Non-pigmented ciliary epithelial cell (primary cell): ENCODE measurements at regions not wholly inside any gene's neighbourhood (a gene's known extent, or its start where the extent isn't known, plus 50 kb on each side); places are given as distances from the start of the nearest gene placed in this dataset.

Experiments
- DNase-seq: peaks from one replicate; pipeline ENCODE4 v3.0.0-alpha.2; 2010; ENCODE audit warnings: low read depth

GRCh38 chr3:94996743-94997142 lies 933.9 kb downstream of the NSUN3 start:
- no peak for DNase-seq

GRCh38 chr3:95002438-95003046 lies 939.7 kb downstream of the NSUN3 start:
- DNase-seq = no peak

- DNase-seq = no peak
Measured at GRCh38 chr3:95028688-95029087, 965.8 kb downstream of the NSUN3 start.

- DNase-seq = no peak
Measured at GRCh38 chr3:95029644-95030043, 966.8 kb downstream of the NSUN3 start.

GRCh38 chr3:95036526-95037021 lies 973.7 kb downstream of the NSUN3 start:
- no peak for DNase-seq

GRCh38 chr3:95037097-95037496 lies 974.2 kb downstream of the NSUN3 start:
- DNase-seq = no peak

GRCh38 chr3:95037927-95038326 lies 975.1 kb downstream of the NSUN3 start:
- DNase-seq = no peak

GRCh38 chr3:95044101-95044500 lies 981.2 kb downstream of the NSUN3 start:
- no peak for DNase-seq

GRCh38 chr3:95048564-95048963 lies 985.7 kb downstream of the NSUN3 start:
- no peak for DNase-seq

- no peak for DNase-seq
Measured at GRCh38 chr3:95049841-95050240, 987.0 kb downstream of the NSUN3 start.

- DNase-seq = no peak
Measured at GRCh38 chr3:95055288-95055687, 992.4 kb downstream of the NSUN3 start.

- DNase-seq = no peak
Measured at GRCh38 chr3:95082191-95082590, 1019.3 kb downstream of the NSUN3 start.

GRCh38 chr3:95084738-95085137 lies 1021.9 kb downstream of the NSUN3 start:
- no peak for DNase-seq

GRCh38 chr3:95088464-95088863 lies 1025.6 kb downstream of the NSUN3 start:
- DNase-seq = no peak

GRCh38 chr3:95097493-95097892 lies 1034.6 kb downstream of the NSUN3 start:
- DNase-seq = no peak

GRCh38 chr3:95120921-95121320 lies 1058.1 kb downstream of the NSUN3 start:
- DNase-seq = no peak

- DNase-seq = no peak
Measured at GRCh38 chr3:95123104-95123503, 1060.2 kb downstream of the NSUN3 start.

GRCh38 chr3:95134693-95135413 lies 1072.0 kb downstream of the NSUN3 start:
- DNase-seq = peak; percentile 11

GRCh38 chr3:95148107-95148506 lies 1085.2 kb downstream of the NSUN3 start:
- no peak for DNase-seq

- no peak for DNase-seq
Measured at GRCh38 chr3:95151590-95151989, 1088.7 kb downstream of the NSUN3 start.

- DNase-seq = peak; percentile 42
Measured at GRCh38 chr3:95154766-95155165, 1091.9 kb downstream of the NSUN3 start.

GRCh38 chr3:95162794-95163193 lies 1099.9 kb downstream of the NSUN3 start:
- no peak for DNase-seq

- DNase-seq = no peak
Measured at GRCh38 chr3:95167748-95168147, 1104.9 kb downstream of the NSUN3 start.

GRCh38 chr3:95168526-95168925 lies 1105.7 kb downstream of the NSUN3 start:
- DNase-seq = no peak
